ENCODE measurements at regions not wholly inside any gene's neighbourhood (a gene's known extent, or its start where the extent isn't known, plus 50 kb on each side); places are given as distances from the start of the nearest gene placed in this dataset.
"Not testable (repeated sequence)": the region's sequence is repeated elsewhere in the genome, so short reads cannot be mapped to it uniquely, and the experiment has no call there.

DNA sequence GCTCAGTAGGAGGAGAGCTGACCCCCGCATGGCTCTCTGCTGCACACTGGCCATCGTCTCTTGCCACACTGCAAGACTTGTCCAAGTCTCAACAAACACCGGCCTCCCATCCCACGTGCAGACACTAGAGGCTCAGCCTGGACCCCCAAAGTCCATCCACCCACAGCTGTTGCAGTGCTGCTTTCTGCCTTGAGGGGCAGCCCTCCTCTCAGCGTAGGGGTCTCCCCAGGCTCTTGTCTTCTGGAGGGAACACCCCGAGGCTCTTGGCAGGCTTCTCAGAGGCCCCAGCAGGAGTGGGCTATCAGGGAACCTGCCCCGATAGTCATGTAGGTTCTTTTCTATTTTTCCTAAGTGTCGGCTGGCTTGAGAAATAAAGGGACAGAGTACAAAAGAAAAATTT is 75.5 kb upstream of the MTLN start:
- FAIRE-seq: not testable (repeated sequence)
- WGBS, 3 donors: no CpG with 5 or more reads among the region's 8 CpGs

DNA sequence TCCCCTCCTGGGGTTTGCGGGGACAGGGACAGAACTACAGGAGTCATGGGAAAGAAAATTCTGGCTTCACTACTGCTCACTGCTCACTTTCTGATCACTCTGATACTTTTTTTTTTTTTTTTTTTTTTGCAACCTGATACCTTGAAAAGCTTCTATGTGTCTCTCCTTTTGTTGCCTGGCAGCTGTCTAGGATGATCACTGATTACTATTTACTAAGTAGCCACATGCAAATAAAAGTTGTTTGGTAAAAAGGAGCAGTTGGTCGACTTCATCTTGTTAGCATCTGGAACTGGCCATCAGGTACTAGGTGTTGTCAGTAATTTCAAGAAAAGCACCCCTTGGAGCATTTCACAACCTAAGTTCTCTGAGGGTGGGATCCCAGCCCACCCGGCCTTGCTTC is 74.9 kb upstream of the MTLN start:
- not testable (repeated sequence) for H3K27me3 ChIP-seq (ENCODE audit: control insufficient read depth in 3 of 3, insufficient read depth in 3 of 3, low read length in 3 of 3); H3K9me3 ChIP-seq (ENCODE audit: control insufficient read depth in 2 of 2, insufficient read depth in 1 of 2, low read depth in 1 of 2, low read length in 1 of 2); DNase-seq; FAIRE-seq; H3K27ac ChIP-seq (ENCODE audit: low read depth in 1 of 3, low read length in 2 of 3); H3K4me3 ChIP-seq (ENCODE audit: low read depth in 1 of 3, low read length in 3 of 3); H3K4me1 ChIP-seq (ENCODE audit: control insufficient read depth in 3 of 3, insufficient read depth in 2 of 3, low read depth in 1 of 3, low read length in 2 of 3); H3K36me3 ChIP-seq (ENCODE audit: control insufficient read depth in 3 of 3, insufficient read depth in 2 of 3, low read depth in 1 of 3, low read length in 3 of 3)
- WGBS, 3 donors: no CpG with 5 or more reads among the region's 3 CpGs

More for the DNA sequence above, 75.5 kb upstream of the MTLN start:
- not testable (repeated sequence) for DNase-seq; H3K27me3 ChIP-seq (ENCODE audit: control insufficient read depth in 3 of 3, insufficient read depth in 3 of 3, low read length in 3 of 3); H3K4me1 ChIP-seq (ENCODE audit: control insufficient read depth in 3 of 3, insufficient read depth in 2 of 3, low read depth in 1 of 3, low read length in 2 of 3); H3K4me3 ChIP-seq (ENCODE audit: low read depth in 1 of 3, low read length in 3 of 3); H3K9me3 ChIP-seq (ENCODE audit: control insufficient read depth in 2 of 2, insufficient read depth in 1 of 2, low read depth in 1 of 2, low read length in 1 of 2); H3K36me3 ChIP-seq (ENCODE audit: control insufficient read depth in 3 of 3, insufficient read depth in 2 of 3, low read depth in 1 of 3, low read length in 3 of 3); H3K27ac ChIP-seq (ENCODE audit: low read depth in 1 of 3, low read length in 2 of 3)

DNA sequence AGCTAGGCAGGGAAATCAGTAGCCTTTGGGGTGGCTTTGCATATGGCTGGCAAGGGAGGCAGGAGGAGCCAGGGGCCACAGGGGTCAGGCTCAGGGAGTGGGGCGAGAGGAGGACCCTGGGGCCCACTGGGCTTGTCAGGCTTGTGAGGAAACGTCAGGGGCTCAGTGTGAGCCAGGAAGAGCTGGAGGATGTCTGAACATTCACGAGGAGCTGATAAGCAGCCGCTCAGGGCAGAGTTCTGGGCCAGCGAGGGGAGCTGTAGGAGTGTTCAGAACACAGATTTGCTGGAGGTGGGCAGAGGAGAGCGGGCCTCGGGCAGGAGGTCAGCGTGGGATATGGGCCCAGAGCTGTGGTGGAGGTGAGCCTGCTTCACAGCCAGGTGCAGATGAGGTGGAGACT is 72.7 kb upstream of the MTLN start:
- not testable (repeated sequence) for H3K9me3 ChIP-seq (ENCODE audit: control insufficient read depth in 2 of 2, insufficient read depth in 1 of 2, low read depth in 1 of 2, low read length in 1 of 2); H3K27me3 ChIP-seq (ENCODE audit: control insufficient read depth in 3 of 3, insufficient read depth in 3 of 3, low read length in 3 of 3); H3K4me1 ChIP-seq (ENCODE audit: control insufficient read depth in 3 of 3, insufficient read depth in 2 of 3, low read depth in 1 of 3, low read length in 2 of 3); DNase-seq; H3K36me3 ChIP-seq (ENCODE audit: control insufficient read depth in 3 of 3, insufficient read depth in 2 of 3, low read depth in 1 of 3, low read length in 3 of 3); H3K4me3 ChIP-seq (ENCODE audit: low read depth in 1 of 3, low read length in 3 of 3); FAIRE-seq; H3K27ac ChIP-seq (ENCODE audit: low read depth in 1 of 3, low read length in 2 of 3)
- no CpG with 5 or more reads among the region's 8 CpGs for WGBS, 3 donors

DNA sequence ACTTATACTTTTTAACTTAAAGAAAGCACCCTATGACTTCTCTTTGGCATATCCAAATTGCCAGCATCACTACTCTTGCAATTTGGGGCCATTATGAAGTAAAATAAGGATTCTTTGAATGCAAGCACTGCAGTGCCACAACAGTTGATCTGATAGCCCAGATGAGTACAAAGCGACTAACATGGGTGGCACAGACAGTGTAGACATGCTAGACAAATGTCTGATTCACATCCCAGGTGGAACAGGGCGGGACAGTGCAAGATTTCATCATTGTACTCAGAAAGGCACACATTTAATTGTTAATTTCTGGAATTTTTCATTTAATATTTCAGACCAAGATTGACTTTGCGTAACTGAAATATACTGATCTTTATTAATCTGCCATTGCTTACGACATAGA is 68.5 kb upstream of the MTLN start:
- H3K4me3 ChIP-seq (ENCODE audit: low read depth in 1 of 3, low read length in 3 of 3): not testable (repeated sequence)

DNA sequence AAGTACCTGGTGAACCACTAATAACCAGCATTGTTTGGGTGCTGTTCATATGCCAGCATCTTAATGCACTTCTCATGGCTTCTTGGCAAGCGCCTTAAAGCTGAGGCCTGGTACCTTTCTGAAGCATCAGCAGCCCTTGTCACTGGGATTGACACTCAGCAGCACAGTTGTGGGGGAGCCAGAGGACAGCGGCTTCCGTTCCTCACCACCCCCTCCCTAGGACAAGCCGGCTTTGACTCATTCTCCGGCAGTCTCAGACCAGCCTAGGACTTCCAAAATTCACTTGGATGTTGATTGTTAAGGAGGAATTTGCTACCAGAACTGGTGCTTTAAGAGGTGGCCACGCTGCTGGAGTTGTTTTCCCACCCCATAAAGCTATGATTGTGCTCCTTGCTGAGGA is 64.7 kb upstream of the MTLN start:
- H3K4me1 ChIP-seq (ENCODE audit: control insufficient read depth in 3 of 3, insufficient read depth in 2 of 3, low read depth in 1 of 3, low read length in 2 of 3); H3K27ac ChIP-seq (ENCODE audit: low read depth in 1 of 3, low read length in 2 of 3); DNase-seq; H3K27me3 ChIP-seq (ENCODE audit: control insufficient read depth in 3 of 3, insufficient read depth in 3 of 3, low read length in 3 of 3); H3K9me3 ChIP-seq (ENCODE audit: control insufficient read depth in 2 of 2, insufficient read depth in 1 of 2, low read depth in 1 of 2, low read length in 1 of 2); H3K4me3 ChIP-seq (ENCODE audit: low read depth in 1 of 3, low read length in 3 of 3); H3K36me3 ChIP-seq (ENCODE audit: control insufficient read depth in 3 of 3, insufficient read depth in 2 of 3, low read depth in 1 of 3, low read length in 3 of 3); FAIRE-seq: not testable (repeated sequence)
- WGBS, 3 donors: no CpG with 5 or more reads among the region's 6 CpGs

More for the DNA sequence above, 68.5 kb upstream of the MTLN start:
- H3K9me3 ChIP-seq (ENCODE audit: control insufficient read depth in 2 of 2, insufficient read depth in 1 of 2, low read depth in 1 of 2, low read length in 1 of 2); H3K27ac ChIP-seq (ENCODE audit: low read depth in 1 of 3, low read length in 2 of 3); H3K36me3 ChIP-seq (ENCODE audit: control insufficient read depth in 3 of 3, insufficient read depth in 2 of 3, low read depth in 1 of 3, low read length in 3 of 3); H3K4me1 ChIP-seq (ENCODE audit: control insufficient read depth in 3 of 3, insufficient read depth in 2 of 3, low read depth in 1 of 3, low read length in 2 of 3); H3K27me3 ChIP-seq (ENCODE audit: control insufficient read depth in 3 of 3, insufficient read depth in 3 of 3, low read length in 3 of 3); FAIRE-seq; DNase-seq: not testable (repeated sequence)
- WGBS, 3 donors: 97 to 100% (median 97%) methylated on average over 2 of the region's 4 CpGs

DNA sequence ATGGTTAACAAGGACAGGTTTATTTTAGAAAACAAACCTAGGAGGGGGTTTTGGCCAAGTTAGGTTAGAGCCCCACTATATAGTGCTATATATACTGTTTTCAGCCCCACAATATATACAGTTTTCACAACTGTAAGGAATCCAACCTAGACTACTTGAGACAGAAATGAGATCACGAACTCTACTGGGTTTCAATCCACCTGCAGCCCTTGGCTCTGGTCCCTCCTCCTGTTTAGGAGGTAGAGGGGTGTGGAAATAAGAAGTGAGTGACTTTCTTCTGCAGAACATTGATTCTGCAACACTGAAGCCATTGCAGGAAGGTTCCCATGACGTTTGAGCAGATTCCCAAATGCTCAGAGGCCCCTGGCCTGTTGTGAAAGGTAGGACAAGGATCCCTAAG is 63.7 kb upstream of the MTLN start:
- H3K36me3 ChIP-seq (ENCODE audit: control insufficient read depth in 3 of 3, insufficient read depth in 2 of 3, low read depth in 1 of 3, low read length in 3 of 3); H3K27me3 ChIP-seq (ENCODE audit: control insufficient read depth in 3 of 3, insufficient read depth in 3 of 3, low read length in 3 of 3); H3K27ac ChIP-seq (ENCODE audit: low read depth in 1 of 3, low read length in 2 of 3); DNase-seq; FAIRE-seq; H3K9me3 ChIP-seq (ENCODE audit: control insufficient read depth in 2 of 2, insufficient read depth in 1 of 2, low read depth in 1 of 2, low read length in 1 of 2); H3K4me1 ChIP-seq (ENCODE audit: control insufficient read depth in 3 of 3, insufficient read depth in 2 of 3, low read depth in 1 of 3, low read length in 2 of 3); H3K4me3 ChIP-seq (ENCODE audit: low read depth in 1 of 3, low read length in 3 of 3): not testable (repeated sequence)
- WGBS, 3 donors: 77 to 83% (median 82%) methylated on average over 1 of the region's 2 CpGs

DNA sequence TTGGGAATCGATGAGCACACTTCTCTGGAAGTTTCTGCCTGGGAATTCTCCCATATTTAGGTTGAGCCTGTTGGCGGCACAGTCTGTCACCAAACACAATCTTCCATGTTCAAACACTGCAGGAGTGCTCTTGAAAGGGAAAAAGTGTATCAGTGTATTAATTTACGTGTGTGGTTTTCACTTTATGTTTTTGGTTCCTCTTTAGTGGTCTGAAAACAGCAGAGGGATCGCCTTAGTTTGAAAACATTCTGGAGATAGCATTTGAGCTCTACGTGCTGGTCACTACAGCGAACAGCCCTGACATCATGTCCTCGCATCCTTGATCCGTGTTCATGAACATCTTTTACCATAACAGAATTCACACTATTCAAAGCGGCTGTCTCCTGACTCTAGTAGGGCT is 57.3 kb upstream of the MTLN start:
- not testable (repeated sequence) for FAIRE-seq; DNase-seq; H3K4me3 ChIP-seq (ENCODE audit: low read depth in 1 of 3, low read length in 3 of 3); H3K36me3 ChIP-seq (ENCODE audit: control insufficient read depth in 3 of 3, insufficient read depth in 2 of 3, low read depth in 1 of 3, low read length in 3 of 3); H3K27ac ChIP-seq (ENCODE audit: low read depth in 1 of 3, low read length in 2 of 3); H3K9me3 ChIP-seq (ENCODE audit: control insufficient read depth in 2 of 2, insufficient read depth in 1 of 2, low read depth in 1 of 2, low read length in 1 of 2); H3K4me1 ChIP-seq (ENCODE audit: control insufficient read depth in 3 of 3, insufficient read depth in 2 of 3, low read depth in 1 of 3, low read length in 2 of 3); H3K27me3 ChIP-seq (ENCODE audit: control insufficient read depth in 3 of 3, insufficient read depth in 3 of 3, low read length in 3 of 3)
- 89 to 95% (median 93%) methylated on average over 6 to 8 of the region's 9 CpGs for WGBS, 3 donors

DNA sequence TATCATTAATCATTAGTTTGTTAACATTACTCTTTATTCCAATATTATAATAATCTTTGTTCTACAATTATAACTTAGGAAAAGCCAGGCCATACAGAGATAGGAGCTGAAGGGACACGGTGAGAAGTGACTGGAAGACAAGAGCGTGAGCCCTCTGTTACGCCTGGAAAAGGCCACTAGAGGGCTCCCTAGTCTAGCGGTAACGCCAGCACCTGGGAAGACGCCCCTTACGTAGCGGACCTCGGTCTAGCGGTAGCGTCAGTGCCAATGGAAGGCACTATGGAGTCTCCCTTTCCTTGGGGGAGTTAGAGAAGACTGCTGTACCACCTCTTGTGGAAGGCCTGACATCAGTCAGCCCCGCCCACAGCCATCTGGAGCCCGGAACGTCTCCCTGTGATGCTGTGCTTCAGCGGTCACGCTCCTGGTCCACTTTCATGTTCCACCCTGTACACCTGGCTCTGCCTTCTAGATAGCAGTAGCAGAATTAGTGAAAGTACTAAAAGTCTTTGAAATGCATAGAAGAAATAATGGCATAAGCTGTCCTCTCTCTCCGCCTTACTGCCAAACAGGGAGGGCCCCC is 55.6 kb upstream of the MTLN start:
- H3K36me3 ChIP-seq (ENCODE audit: control insufficient read depth in 3 of 3, insufficient read depth in 2 of 3, low read depth in 1 of 3, low read length in 3 of 3); FAIRE-seq; H3K4me1 ChIP-seq (ENCODE audit: control insufficient read depth in 3 of 3, insufficient read depth in 2 of 3, low read depth in 1 of 3, low read length in 2 of 3); H3K27ac ChIP-seq (ENCODE audit: low read depth in 1 of 3, low read length in 2 of 3); H3K27me3 ChIP-seq (ENCODE audit: control insufficient read depth in 3 of 3, insufficient read depth in 3 of 3, low read length in 3 of 3); H3K9me3 ChIP-seq (ENCODE audit: control insufficient read depth in 2 of 2, insufficient read depth in 1 of 2, low read depth in 1 of 2, low read length in 1 of 2); H3K4me3 ChIP-seq (ENCODE audit: low read depth in 1 of 3, low read length in 3 of 3); DNase-seq: not testable (repeated sequence)
- WGBS, 3 donors: 52 to 56% (median 55%) methylated on average over 1 to 5 of the region's 17 CpGs

DNA sequence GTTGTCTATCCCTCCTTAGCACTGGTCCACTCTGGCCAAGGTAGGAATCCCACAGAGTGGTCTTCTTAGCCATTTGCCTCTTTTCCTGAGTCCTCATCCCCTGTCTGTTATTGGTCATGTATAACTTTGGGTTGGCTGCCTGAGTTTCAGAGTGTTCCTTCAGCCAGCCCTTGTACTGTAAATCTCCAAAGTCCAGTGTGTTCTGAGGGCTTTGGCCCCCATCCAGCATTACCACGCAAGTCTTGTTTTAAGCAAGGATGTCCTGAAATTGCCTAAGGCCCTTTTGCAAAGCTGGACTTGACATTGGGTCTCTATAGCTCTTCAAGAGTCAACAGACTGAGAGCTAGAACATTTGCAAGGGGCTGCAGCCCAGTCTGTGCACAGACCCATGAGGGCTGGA is 52.5 kb upstream of the MTLN start:
- FAIRE-seq; H3K36me3 ChIP-seq (ENCODE audit: control insufficient read depth in 3 of 3, insufficient read depth in 2 of 3, low read depth in 1 of 3, low read length in 3 of 3); DNase-seq; H3K27me3 ChIP-seq (ENCODE audit: control insufficient read depth in 3 of 3, insufficient read depth in 3 of 3, low read length in 3 of 3); H3K4me1 ChIP-seq (ENCODE audit: control insufficient read depth in 3 of 3, insufficient read depth in 2 of 3, low read depth in 1 of 3, low read length in 2 of 3); H3K9me3 ChIP-seq (ENCODE audit: control insufficient read depth in 2 of 2, insufficient read depth in 1 of 2, low read depth in 1 of 2, low read length in 1 of 2); H3K27ac ChIP-seq (ENCODE audit: low read depth in 1 of 3, low read length in 2 of 3); H3K4me3 ChIP-seq (ENCODE audit: low read depth in 1 of 3, low read length in 3 of 3): not testable (repeated sequence)
- WGBS, 3 donors: no CpG with 5 or more reads among the region's 1 CpG

All from small intestine (tissue), 7 donors.